ENCODE measurements at regions not wholly inside any gene's neighbourhood (a gene's known extent, or its start where the extent isn't known, plus 50 kb on each side); places are given as distances from the start of the nearest gene placed in this dataset.

DNA sequence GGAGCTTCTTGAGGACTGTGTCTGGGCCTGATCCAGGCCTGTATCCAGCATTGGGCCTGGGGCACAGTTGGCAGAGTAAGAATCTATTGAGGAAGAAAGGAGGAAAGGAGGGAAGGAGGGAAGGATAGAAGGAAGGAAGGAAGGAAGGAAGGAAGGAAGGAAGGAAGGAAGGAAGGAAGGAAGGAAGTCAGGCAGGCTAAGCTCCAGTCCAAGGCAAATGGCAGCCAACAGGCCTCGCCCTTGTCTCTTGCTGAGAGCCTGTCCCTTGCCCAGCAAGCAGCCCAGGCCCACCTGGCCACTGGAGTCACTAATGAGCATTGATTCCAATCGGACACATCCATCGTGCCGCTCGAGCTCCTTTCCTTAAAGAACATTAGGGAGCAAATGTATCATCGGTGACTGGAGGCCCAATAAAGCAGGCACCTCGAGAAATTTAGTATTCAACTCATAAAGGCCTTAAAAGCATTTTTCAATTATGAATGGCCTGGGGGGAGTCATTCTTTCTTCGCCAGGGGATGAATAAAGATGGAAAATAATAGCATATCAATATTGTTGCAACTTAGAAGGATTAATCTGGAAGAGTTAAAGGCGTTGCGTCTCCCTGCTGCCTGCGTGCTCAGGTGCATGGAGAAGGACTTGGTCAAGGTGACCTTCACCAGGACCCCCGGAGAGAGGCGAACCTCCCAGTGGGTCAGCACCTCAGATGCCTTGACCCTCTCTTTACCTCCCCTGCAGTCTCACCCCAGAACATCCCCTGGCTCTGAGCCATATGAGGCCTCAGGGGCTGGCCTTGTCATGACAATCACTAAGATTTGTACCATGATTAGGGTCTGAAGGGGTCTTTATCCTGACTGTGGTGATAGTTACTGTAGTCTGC lies 144.5 kb upstream of the RUNX3 start:
- TF ChIP-seq POLR2A (IDR thresholded peaks at IDR 0.05; ENCODE audit: low read depth, low read length) (no peak), TAF1 (IDR thresholded peaks at IDR 0.05; ENCODE audit: low read depth, low read length) (no peak), POLR2AphosphoS5 (IDR thresholded peaks at IDR 0.05; ENCODE audit: low read depth, low read length) (no peak), SPI1 (IDR thresholded peaks at IDR 0.05; ENCODE audit: low read depth, low read length) (no peak), POU2F2 (IDR thresholded peaks at IDR 0.05; ENCODE audit: low read depth, low read length) (no peak)
